PC-3 (cell line): ENCODE measurements at regions not wholly inside any gene's neighbourhood (a gene's known extent, or its start where the extent isn't known, plus 50 kb on each side); places are given as distances from the start of the nearest gene placed in this dataset.

Experiments used
- CTCF ChIP-seq: fragments of 300-600 bp; sonication (generic); conservative IDR thresholded peaks from 2 replicates; pipeline ENCODE4 v1.5.1; 2017; ENCODE audit warnings: antibody characterized with exemption, low read depth, mild to moderate bottlenecking, low read length
- EZH2 ChIP-seq: fragments of 300-600 bp; sonication (generic); IDR thresholded peaks from one replicate; pipeline ENCODE4 v1.6.1; 2017; ENCODE audit warnings: antibody characterized with exemption, mild to moderate bottlenecking, low read length; ENCODE audit not compliant: unreplicated experiment

- no peak for TF ChIP-seq CTCF
- TF ChIP-seq EZH2: no peak
Measured at GRCh38 chr6:54463354-54464024, 155.2 kb downstream of the TINAG start.
